NCI-H774 (cell line): ENCODE measurements at regions not wholly inside any gene's neighbourhood (a gene's known extent, or its start where the extent isn't known, plus 50 kb on each side); places are given as distances from the start of the nearest gene placed in this dataset.

Experiments
- DNase-seq: peaks from one replicate; lab custom pipeline; 2025; lab: John Stamatoyannopoulos, UW

DNA sequence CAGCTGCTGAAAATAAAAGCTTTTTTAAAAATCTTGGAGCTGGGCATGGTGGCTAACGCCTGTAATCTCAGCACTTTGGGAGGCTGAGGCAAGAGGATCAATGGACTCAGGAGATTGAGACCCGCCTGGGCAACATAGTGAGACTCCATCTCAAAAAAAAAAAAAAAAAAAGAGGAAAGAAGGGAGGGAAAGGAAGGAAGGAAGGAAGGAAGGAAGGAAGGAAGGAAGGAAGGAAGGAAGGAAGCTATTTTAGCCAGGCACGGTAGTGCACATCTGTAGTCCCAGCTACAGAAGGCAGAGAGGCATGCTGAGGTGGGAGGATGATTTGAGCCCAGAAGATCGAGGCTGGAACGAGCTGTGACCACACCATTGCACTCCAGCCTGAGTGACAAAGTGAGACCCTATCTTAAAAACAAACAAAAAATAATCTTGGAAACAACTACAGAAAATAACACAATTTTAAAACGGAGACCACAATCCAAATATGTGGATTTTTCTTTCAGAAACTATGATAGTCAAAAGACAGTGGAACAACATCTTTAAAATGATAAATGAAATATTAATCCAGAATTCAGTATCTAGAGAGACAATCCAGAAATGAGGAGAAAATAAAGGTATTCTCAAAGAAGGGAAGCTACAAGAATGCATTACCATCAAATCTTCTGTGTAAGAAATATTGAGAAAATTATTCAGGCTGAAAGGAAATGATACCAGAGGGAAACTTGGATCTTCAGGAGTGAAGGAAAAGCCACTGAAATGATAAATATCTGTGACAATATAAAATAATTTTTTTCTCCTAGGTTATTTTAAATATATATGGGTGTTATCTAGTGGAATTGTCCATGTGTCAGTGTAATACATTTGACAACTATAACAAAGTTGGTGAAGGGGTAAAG, 182.0 kb downstream of the GPX5 start:
- no peak for DNase-seq

DNA sequence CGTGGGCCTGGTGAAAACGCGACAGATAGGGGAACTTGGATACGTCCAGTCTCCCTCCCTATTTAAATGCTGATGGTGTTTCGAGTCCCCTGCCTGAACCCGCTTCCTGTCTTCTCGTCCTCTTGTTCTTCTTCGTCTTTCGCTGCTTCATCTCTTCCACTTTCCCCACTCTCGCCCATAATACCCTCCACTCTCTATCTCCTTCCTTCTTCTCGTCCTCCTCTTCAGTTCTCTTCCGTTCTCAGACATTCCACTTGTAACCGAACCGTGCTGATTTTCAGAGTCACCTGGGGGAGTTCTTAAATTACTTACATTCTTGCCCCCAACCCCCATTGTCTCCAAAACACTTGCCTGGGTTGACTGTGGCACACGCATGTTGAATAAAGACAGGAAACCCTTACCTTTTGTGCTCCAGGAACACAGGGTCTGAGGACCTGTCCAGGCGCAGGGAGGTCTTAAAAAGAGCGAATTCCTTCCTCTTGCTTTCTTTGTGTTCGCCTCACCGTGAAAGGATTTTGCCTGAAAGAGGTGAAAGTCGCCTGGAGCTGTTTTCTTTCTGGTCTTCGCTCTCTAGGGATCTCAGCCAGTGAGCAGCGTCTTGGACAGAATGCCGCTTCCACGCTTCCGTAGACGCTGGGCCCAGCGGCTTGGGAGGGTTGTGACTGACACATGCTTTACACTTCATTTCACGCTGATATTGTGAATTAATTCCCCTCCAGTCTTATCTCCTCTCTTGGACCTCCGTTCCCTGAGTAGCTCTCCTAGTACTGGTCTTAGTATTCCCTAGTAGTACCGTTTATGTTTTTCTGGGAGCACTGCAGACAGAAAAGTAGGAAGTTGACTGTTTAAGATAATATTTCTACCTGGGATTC, 184.0 kb downstream of the GPX5 start:
- no peak for DNase-seq

DNA sequence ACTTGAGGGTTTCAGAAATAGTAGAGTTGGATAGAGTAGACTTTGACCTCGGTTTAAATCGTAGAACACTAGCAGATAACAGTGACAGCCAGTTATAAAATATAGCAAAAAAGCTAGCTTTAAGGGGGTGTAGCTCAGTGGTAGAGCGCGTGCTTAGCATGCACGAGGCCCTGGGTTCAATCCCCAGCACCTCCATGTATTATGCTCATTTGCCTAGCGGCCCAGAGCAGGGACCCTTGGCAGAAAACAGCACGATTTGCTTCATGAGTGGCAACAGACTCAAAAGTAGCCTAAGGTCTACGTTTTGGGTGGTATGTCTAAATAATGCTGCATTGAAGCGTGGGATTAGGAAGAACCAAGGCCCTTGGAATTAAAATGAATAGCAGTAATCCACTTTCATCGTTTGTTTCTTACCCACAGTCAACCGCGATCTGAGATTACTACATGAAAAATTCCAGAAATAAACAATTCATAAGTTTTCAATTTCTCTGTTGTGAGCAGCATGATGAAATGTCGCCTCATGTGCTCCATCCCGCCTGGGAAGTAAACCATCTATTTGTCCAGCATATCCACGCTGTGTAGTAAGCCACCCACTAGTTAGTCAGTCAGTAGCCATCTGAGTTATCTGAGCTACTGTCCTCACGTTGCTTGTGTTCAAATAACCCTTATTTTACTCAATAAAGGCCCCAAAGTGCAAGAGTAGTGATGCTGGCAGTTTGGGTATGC, 184.9 kb downstream of the GPX5 start:
- DNase-seq: no peak

- no peak for DNase-seq
These were observed 185.6 kb downstream of the GPX5 start for GRCh38 chr6:28711325-28711724.

- DNase-seq: no peak
These were observed 186.2 kb downstream of the GPX5 start for GRCh38 chr6:28711788-28712341.

- no peak for DNase-seq
These were observed 187.3 kb downstream of the GPX5 start for GRCh38 chr6:28712982-28713381.

GRCh38 chr6:28719275-28719940, 193.7 kb downstream of the GPX5 start:
- DNase-seq: no peak

DNA sequence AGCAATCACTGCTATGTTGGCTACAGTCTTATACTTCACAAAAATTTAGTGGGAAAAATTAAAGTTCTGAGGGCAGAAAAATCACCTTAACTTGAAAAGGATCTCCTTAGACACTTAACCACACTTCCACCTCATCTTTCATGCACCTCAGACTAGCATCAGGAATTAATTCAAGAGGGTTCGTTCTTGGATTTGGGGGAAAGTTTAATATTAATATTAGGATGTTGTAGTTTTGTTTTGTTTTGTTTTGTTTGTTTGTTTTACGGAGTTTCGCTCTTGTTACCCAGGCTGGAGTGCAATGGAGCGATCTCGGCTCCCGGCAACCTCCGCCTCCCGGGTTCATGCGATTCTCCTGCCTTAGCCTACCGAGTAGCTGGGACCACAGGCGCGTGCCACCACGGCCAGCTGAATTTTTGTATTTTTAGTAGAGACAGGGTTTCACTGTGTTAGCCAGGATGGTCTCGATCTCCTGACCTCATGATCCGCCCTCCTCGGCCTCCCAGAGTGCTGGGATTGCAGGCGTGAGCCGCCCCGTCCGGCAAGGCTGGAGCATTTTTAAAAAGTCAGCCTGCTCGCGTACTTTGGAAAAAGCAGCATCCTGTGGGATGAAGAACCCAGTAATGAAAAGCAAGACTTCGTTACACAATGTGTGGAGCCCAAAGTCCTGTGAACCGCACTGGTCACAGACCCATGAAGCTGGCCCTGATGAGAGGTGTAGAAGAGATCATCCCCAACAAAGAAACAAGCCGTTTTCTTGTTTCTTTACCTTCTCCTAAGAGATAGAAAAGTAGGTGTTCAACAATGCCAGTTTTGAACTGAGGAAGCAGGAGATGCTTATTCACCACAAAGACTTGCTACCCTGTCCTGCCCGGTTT, 194.9 kb downstream of the GPX5 start:
- DNase-seq: no peak

DNA sequence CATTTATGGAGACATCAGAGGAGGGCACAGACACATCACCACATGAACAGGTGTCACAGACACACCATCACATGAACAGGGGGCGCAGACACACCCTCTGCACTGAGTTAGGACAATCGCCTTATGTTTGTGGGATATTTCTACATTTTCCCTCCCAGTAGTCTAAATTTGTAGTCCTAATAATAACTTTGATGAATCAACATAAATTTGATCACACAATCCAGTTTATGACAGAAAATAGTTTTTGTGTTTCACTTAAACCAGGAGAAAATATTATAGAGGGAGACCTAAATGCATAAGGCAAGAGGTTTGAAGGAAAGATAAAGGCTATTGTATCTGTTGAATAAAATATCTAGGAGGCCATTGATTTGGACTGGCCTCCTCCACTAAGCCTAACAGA, 195.7 kb downstream of the GPX5 start:
- no peak for DNase-seq

DNA sequence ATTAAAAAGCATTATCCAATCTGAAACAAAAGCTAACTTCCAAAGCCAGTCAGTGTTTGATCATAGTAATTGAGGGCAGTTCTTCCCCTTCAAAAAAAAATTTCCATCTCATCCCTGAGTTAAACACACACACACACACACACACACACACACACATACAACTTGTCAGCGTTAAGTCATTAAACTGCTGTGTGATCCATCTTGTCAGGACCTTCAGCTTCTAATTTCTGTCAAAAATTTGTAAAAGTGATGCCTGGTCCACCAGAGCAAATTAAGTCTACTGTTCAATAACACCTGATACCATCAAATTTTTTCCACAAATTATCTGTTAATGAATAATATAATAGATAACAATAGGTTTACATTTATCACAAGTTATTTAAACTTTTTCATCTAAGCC, 198.7 kb downstream of the GPX5 start:
- no peak for DNase-seq

GRCh38 chr6:28725274-28725809, 198.4 kb downstream of the TRIM27 start:
- DNase-seq: no peak

GRCh38 chr6:28725890-28726348, 197.9 kb downstream of the TRIM27 start:
- DNase-seq: no peak

GRCh38 chr6:28726569-28727309, 197.0 kb downstream of the TRIM27 start:
- no peak for DNase-seq

DNA sequence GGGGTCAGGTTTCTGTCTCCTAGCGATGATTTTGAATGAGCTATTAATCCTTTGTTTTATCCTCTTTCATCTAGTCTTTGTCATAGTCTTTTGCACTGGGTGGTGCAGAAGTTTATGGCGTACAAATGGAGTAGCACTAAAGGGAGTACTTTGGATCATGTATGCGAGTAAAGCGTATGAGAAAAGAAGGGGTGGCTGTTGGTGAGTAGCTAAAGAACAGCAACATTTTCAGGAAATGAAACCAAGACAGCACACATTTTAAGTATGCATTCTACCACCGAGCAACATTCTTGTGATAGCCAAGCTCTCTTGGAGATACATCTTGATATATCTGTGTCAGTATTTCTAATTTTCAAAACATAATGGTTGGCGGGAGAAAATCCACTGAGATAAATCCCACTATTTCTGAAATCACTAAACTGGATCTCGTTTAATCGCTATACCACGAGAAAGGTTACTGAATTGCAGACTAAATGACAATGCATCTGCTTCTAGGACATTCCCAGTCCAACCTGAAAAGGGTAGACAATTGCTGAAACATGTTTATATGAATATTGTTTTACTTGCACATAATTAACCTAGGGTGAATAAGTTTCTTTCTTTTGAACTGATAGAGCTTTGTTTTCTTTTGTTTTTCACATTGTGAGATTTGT, 196.1 kb downstream of the TRIM27 start:
- no peak for DNase-seq

DNA sequence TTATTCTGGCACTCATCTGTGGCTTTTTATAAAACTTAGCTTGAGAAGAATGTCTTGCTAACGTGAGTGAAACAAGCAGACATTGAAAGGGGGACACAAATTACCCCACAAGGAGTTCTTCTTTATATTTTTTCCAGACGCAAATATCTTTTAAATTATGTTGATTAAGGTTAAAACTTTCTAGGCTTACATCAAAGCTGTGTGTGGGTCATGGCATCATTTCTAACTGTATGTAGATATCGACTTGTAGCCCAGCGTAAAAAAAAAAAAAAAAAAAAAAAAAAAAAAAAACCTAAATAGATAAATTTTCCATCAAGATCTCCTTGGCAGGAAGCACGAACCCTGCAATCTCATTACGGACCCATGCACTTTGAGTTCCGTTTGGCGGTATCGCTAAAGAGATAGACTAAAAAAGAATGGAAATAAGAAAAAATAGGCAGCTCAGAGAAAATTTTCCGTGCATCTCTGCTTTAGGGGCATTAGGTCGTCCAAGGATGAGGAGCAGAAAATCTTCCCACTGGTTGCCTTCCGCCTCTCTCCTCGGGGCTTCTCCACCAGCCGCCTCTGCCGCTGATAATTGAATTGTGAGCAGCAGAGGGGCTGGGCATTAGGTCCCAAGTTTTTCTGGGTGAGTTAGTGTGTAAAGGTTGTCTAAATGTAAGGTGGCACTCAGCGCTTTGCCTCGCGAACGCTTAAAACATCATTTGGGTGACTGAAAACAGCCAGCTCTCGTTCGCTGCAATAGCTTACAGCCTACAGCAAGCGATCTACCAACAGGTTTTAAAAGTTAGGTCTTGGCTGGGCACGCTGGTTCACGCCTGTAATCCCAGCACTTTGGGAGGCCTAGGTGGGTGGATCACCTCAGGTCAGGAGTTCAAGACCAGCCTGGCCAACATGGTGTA, 194.0 kb downstream of the TRIM27 start:
- DNase-seq: no peak

DNA sequence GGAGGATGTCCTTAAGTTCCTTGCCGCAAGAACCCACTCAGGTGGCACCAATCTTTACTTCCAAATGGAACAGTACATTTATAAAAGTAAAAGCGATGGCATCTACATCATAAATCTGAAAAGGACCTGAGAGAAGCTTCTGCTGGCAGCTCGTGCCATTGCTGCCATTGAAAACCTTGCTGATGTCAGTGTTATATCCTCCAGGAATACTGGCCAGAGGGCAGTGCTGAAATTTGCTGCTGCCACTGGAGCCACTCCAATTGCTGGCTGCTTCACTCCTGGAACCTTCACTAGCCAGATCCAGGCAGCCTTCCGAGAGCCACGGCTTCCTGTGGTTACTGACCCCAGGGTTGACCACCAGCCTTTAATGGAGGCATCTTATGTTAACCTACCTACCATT, 191.7 kb downstream of the TRIM27 start:
- no peak for DNase-seq

DNA sequence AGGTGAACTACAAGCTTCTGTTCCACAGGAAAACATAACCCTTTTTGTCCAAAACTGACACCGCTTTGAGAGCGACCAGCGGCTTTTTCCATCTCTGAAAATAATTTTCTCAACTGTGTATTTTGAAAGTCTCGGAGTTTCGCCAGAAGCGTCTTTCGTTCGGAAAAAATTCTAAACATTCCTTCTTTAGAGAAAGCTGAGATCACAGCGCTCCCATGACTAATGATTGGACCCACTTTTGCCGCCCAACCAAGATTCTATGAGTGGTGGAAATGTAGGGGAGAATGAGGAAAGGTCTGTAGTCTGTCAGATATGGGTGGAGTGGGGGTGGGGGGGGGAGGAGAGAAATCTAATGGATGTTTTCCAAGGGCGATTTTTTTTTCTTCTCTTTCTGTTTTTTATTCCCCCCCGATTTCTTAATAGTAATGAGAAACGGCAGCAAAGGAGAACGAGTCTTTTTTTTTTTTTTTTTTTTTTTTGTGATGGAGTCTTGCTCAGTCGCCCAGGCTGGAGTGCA, 189.3 kb downstream of the TRIM27 start:
- DNase-seq: no peak

GRCh38 chr6:28736121-28736520, 187.7 kb downstream of the TRIM27 start:
- DNase-seq: no peak
